SU-DHL-6 (cell line): ENCODE measurements at regions not wholly inside any gene's neighbourhood (a gene's known extent, or its start where the extent isn't known, plus 50 kb on each side); places are given as distances from the start of the nearest gene placed in this dataset.

Source experiments
- H2AFZ ChIP-seq: fragments of 200-600 bp; sonication (generic); 2 replicates; pipeline ENCODE4 v1.6.1; 2014; ENCODE audit warnings: low read depth, mild to moderate bottlenecking, moderate library complexity, mixed read lengths, antibody characterized with exemption, low read length; ENCODE audit not compliant: severe bottlenecking
- H3F3A ChIP-seq: fragments of 200-600 bp; shearing (Covaris generic); 2 replicates; pipeline ENCODE4 v1.6.0; 2016; ENCODE audit warnings: antibody characterized with exemption, mild to moderate bottlenecking; ENCODE audit not compliant: insufficient read depth
- H3K27ac ChIP-seq: fragments of 200-600 bp; sonication (generic); 2 replicates; pipeline ENCODE4 v1.5.1; 2016; ENCODE audit warnings: low read depth, mild to moderate bottlenecking, low read length, moderate library complexity, mixed read lengths
- H3K27me3 ChIP-seq: fragments of 200-600 bp; sonication (generic), shearing (Covaris generic); 2 replicates; pipeline ENCODE4 v1.6.0; 2014; ENCODE audit warnings: mild to moderate bottlenecking, low read length
- H3K36me3 ChIP-seq: fragments of 200-600 bp; sonication (generic); 2 replicates; pipeline ENCODE4 v1.6.1; 2014; ENCODE audit warnings: mild to moderate bottlenecking, low read length, mixed read lengths
- H3K4me2 ChIP-seq: fragments of 300-600, 200-600 bp; shearing (Covaris generic), sonication (generic); 2 replicates; pipeline ENCODE4 v1.6.0; 2014; ENCODE audit warnings: low read length, low read depth, mild to moderate bottlenecking; ENCODE audit not compliant: poor library complexity, severe bottlenecking
- H3K4me3 ChIP-seq: fragments of 200-600 bp; sonication (generic); 2 replicates; pipeline ENCODE4 v1.5.1; 2014; ENCODE audit warnings: antibody characterized with exemption, low read length, mild to moderate bottlenecking, mixed read lengths; ENCODE audit not compliant: insufficient read depth, poor library complexity, severe bottlenecking
- H3K79me2 ChIP-seq: fragments of 200-600 bp; sonication (generic); 2 replicates; pipeline ENCODE4 v1.6.1; 2014; ENCODE audit warnings: mild to moderate bottlenecking, low read length, moderate library complexity; ENCODE audit not compliant: insufficient read depth
- H3K9ac ChIP-seq: fragments of 200-600 bp; sonication (generic); 2 replicates; pipeline ENCODE4 v1.7.0; 2014; ENCODE audit warnings: mild to moderate bottlenecking, low read length
- H3K9me2 ChIP-seq: fragments of 200-600 bp; sonication (generic); replicated peaks from 2 replicates; pipeline ENCODE4 v1.6.1; 2014; ENCODE audit warnings: low read length; ENCODE audit not compliant: insufficient read depth
- H3K9me3 ChIP-seq: fragments of 200-600 bp; sonication (generic); 2 replicates; pipeline ENCODE4 v1.6.1; 2014; ENCODE audit warnings: low read length, mixed read lengths; ENCODE audit not compliant: insufficient read depth
- H4K20me1 ChIP-seq: fragments of 200-600 bp; sonication (generic); 2 replicates; pipeline ENCODE4 v1.6.1; 2014; ENCODE audit warnings: low read depth, mild to moderate bottlenecking, antibody characterized with exemption, low read length, moderate library complexity, mixed read lengths
- EZH2phosphoT487 ChIP-seq: fragments of 200-600 bp; sonication (generic), shearing (Covaris generic); conservative IDR thresholded peaks from 2 replicates; pipeline ENCODE4 v1.6.1; 2018; ENCODE audit warnings: mild to moderate bottlenecking, antibody characterized with exemption, low read length, moderate library complexity, mixed read lengths
- TF ChIP-seq, protein P1 (sequence below): fragments of 200-600 bp; sonication (generic); IDR thresholded peaks from one replicate; pipeline ENCODE4 v1.5.1; 2017; ENCODE audit warnings: antibody characterized with exemption, mild to moderate bottlenecking, low read length, moderate library complexity; ENCODE audit not compliant: insufficient read depth, poor library complexity, severe bottlenecking

DNA sequence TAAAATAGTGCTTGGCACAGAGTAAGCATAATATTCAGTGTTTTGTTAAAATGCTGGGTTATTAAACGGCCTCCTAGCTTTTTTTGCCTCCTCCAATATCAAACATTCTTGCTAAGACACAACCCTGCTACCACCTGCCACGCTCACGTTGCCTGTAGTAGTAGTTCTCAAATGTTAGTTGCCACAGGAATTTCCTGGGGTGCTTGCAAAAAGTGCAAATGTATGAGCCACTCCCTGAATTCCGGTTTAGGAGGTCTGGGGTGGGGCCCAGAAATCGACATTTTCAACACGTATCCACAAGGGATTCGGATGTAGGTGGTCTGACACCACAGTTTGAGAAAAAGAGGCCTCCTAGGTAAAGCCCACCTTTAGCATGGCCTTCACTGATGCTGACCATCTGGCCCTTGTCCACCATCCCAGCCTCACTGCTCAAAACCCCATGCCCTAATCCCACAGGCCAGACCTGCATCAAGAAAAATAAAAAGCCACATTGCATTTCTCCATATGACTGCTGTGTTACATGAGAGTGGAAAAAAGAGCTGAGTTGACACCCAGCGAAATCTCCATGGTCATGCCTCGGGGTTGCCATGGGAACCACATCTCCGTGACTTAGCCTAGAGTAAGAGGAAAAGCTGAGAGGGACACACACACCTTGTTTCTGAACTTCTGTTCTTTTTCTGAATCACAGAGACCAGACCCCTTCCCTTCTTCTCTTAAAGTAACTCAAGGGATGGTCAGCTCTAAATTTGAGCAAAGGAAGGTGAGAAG is 116.4 kb upstream of the HES1 start:
- Histone ChIP-seq H3F3A (no peaks in the 10 kb centered on the region), H3K36me3 (no peaks in the 10 kb centered on the region), H2AFZ (no peak overlapping the region), H3K79me2 (no peaks in the 10 kb centered on the region), H4K20me1 (no peaks in the 10 kb centered on the region), H3K9ac (no peak overlapping the region), H3K4me3 (no peak overlapping the region), H3K9me2 (no peaks in the 10 kb centered on the region), H3K9me3 (no peaks in the 10 kb centered on the region), H3K4me2 (no peak overlapping the region), H3K27me3 (no peaks in the 10 kb centered on the region), H3K27ac (no peak overlapping the region)
- no peak for TF ChIP-seq EZH2phosphoT487
- TF ChIP-seq, protein P1, sequence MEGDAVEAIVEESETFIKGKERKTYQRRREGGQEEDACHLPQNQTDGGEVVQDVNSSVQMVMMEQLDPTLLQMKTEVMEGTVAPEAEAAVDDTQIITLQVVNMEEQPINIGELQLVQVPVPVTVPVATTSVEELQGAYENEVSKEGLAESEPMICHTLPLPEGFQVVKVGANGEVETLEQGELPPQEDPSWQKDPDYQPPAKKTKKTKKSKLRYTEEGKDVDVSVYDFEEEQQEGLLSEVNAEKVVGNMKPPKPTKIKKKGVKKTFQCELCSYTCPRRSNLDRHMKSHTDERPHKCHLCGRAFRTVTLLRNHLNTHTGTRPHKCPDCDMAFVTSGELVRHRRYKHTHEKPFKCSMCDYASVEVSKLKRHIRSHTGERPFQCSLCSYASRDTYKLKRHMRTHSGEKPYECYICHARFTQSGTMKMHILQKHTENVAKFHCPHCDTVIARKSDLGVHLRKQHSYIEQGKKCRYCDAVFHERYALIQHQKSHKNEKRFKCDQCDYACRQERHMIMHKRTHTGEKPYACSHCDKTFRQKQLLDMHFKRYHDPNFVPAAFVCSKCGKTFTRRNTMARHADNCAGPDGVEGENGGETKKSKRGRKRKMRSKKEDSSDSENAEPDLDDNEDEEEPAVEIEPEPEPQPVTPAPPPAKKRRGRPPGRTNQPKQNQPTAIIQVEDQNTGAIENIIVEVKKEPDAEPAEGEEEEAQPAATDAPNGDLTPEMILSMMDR = no peak

DNA sequence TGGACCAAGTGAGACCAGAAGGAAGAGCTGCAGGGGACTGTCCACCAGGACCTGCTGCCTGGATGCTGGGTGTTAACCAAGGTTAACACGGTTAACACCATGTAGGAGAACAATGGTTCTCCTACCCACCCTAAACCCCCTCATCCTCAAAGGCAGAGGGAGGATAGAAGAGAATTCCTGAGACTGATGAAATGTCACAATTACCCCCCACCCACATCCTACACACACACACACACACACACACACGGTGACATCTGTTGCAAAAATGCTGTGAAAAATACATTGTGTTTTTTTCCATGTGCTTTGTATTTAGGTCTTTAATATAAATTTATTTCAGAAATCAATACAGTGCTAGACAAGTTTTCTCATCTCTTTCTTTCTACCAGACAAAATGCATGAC is 113.9 kb upstream of the HES1 start:
- Histone ChIP-seq H3K27ac (no peak overlapping the region), H3F3A (no peaks in the 10 kb centered on the region), H2AFZ (no peak overlapping the region), H3K9me3 (no peaks in the 10 kb centered on the region), H3K4me3 (no peak overlapping the region), H3K4me2 (no peak overlapping the region), H4K20me1 (no peaks in the 10 kb centered on the region), H3K9me2 (no peaks in the 10 kb centered on the region), H3K79me2 (no peaks in the 10 kb centered on the region), H3K36me3 (no peaks in the 10 kb centered on the region), H3K9ac (no peak overlapping the region), H3K27me3 (no peaks in the 10 kb centered on the region)
- TF ChIP-seq, protein P1 = no peak
- TF ChIP-seq EZH2phosphoT487 = no peak

DNA sequence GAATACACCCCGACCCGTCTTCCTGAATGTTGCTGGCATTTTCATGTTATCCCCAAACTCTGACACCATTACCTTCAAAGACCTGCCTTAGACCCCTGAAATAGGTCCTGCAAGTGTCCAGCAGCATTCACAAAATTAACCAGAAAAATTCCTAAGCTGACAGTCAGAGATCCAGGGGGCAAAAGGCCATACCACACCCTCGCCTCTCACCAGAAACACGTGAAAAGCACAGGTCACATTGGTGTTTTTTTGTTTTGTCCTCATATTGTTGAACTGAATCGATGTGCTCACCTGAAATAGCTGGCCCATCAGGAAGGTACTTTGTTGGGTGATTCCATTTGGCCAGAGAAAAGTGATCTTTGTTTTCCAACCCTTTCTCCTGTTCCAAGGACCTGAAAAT is 113.1 kb upstream of the HES1 start:
- no peaks in the 10 kb centered on the region for H3K9me2 ChIP-seq
- H3K36me3 ChIP-seq = no peaks in the 10 kb centered on the region
- H3K27ac ChIP-seq = no peak overlapping the region
- no peaks in the 10 kb centered on the region for H3F3A ChIP-seq
- TF ChIP-seq EZH2phosphoT487 = no peak
- TF ChIP-seq, protein P1 = no peak
- no peak overlapping the region for H3K4me3 ChIP-seq
- no peaks in the 10 kb centered on the region for H3K79me2 ChIP-seq
- no peaks in the 10 kb centered on the region for H4K20me1 ChIP-seq
- H2AFZ ChIP-seq = no peak overlapping the region
- H3K9ac ChIP-seq = no peak overlapping the region
- no peaks in the 10 kb centered on the region for H3K27me3 ChIP-seq
- H3K4me2 ChIP-seq = no peak overlapping the region
- no peaks in the 10 kb centered on the region for H3K9me3 ChIP-seq
